GM23338 (cell line): ENCODE measurements at regions not wholly inside any gene's neighbourhood (a gene's known extent, or its start where the extent isn't known, plus 50 kb on each side); places are given as distances from the start of the nearest gene placed in this dataset.
A peak's percentile ranks its signal among the peaks of the same experiment; 100 is the strongest.

ENCODE experiments used
- ATAC-seq: fragments of 200-7000 bp; cut with Tn5 transposase; 3 replicates; pipeline ENCODE4 v1.9.1; 2020
- DNase-seq: peaks from one replicate; pipeline ENCODE4 v3.0.0-alpha.2; 2015; ENCODE audit warnings: low spot score
- H2AFZ ChIP-seq: fragments of 200-600 bp; sonication (generic); 2 replicates; pipeline ENCODE4 v1.8.0; 2016; ENCODE audit warnings: antibody characterized with exemption, mild to moderate bottlenecking, moderate library complexity
- H3F3A ChIP-seq: fragments of 200-600 bp; sonication (generic); replicated peaks from 2 replicates; pipeline ENCODE4 v1.8.0; 2017; ENCODE audit warnings: antibody characterized with exemption, mixed run types, low read depth
- H3K27ac ChIP-seq: fragments of 200-600 bp; sonication (generic); 2 replicates; pipeline ENCODE4 v1.6.1; 2016; ENCODE audit warnings: low read depth
- H3K27me3 ChIP-seq: fragments of 200-600 bp; sonication (generic); 2 replicates; pipeline ENCODE4 v1.8.0; 2016; ENCODE audit warnings: mild to moderate bottlenecking, mixed run types, moderate library complexity; ENCODE audit not compliant: insufficient read depth
- H3K36me3 ChIP-seq: fragments of 200-600 bp; sonication (generic); 2 replicates; pipeline ENCODE4 v1.8.0; 2016; ENCODE audit warnings: mild to moderate bottlenecking; ENCODE audit not compliant: insufficient read depth
- H3K4me1 ChIP-seq: fragments of 200-600 bp; sonication (generic); 2 replicates; pipeline ENCODE4 v1.8.0; 2016; ENCODE audit warnings: mild to moderate bottlenecking, moderate library complexity; ENCODE audit not compliant: insufficient read depth
- H3K4me2 ChIP-seq: fragments of 200-600 bp; sonication (generic); 2 replicates; pipeline ENCODE4 v1.7.1; 2017; ENCODE audit warnings: mixed run types
- H3K4me3 ChIP-seq: fragments of 200-600 bp; sonication (generic); 2 replicates; pipeline ENCODE4 v1.6.1; 2016; ENCODE audit warnings: mixed run types
- H3K79me2 ChIP-seq: fragments of 200-600 bp; sonication (generic); replicated peaks from 2 replicates; pipeline ENCODE4 v1.8.0; 2017; ENCODE audit warnings: mild to moderate bottlenecking; ENCODE audit not compliant: insufficient read depth
- H3K9me2 ChIP-seq: fragments of 200-600 bp; sonication (generic); 2 replicates; pipeline ENCODE4 v1.8.0; 2017; ENCODE audit not compliant: insufficient read depth
- H4K20me1 ChIP-seq: fragments of 200-600 bp; sonication (generic); replicated peaks from 2 replicates; pipeline ENCODE4 v1.8.0; 2017; ENCODE audit warnings: mild to moderate bottlenecking; ENCODE audit not compliant: insufficient read depth
- H3K27ac Mint-ChIP-seq: 2 replicates; pipeline ENCODE4 v1.8.0; 2020; ENCODE audit warnings: inconsistent platforms, mild to moderate bottlenecking, moderate library complexity, mixed read lengths
- H3K27me3 Mint-ChIP-seq: 3 replicates; pipeline ENCODE4 v1.8.0; 2022; ENCODE audit warnings: low read depth, mild to moderate bottlenecking, moderate library complexity, mixed read lengths, inconsistent platforms; ENCODE audit not compliant: insufficient read depth, poor library complexity
- H3K36me3 Mint-ChIP-seq: 3 replicates; pipeline ENCODE4 v1.8.0; 2021; ENCODE audit warnings: low read depth, mild to moderate bottlenecking, inconsistent platforms, moderate library complexity, mixed read lengths
- H3K4me1 Mint-ChIP-seq: 3 replicates; pipeline ENCODE4 v1.8.0; 2020; ENCODE audit warnings: mild to moderate bottlenecking, inconsistent platforms, mixed read lengths
- H3K4me3 Mint-ChIP-seq: 3 replicates; pipeline ENCODE4 v1.8.0; 2021; ENCODE audit warnings: moderate library complexity, mild to moderate bottlenecking, inconsistent platforms, mixed read lengths
- H3K9me3 Mint-ChIP-seq: 3 replicates; pipeline ENCODE4 v1.8.0; 2020; ENCODE audit warnings: moderate library complexity, mild to moderate bottlenecking, inconsistent platforms, mixed read lengths
- CTCF ChIP-seq, 2 experiments: fragments of 200-600 bp in 1 of 2; sonication (generic) in 1 of 2; conservative IDR thresholded peaks; 2 replicates each; pipeline versions ENCODE4 v1.5.1 to v1.6.1; 2016 to 2017; ENCODE audit warnings: antibody characterized with exemption in 2 of 2, low read depth in 2 of 2, mild to moderate bottlenecking in 2 of 2, moderate library complexity in 1 of 2
- ETS1 ChIP-seq: IDR thresholded peaks from 2 replicates; pipeline ENCODE4 v1.6.1; 2016; ENCODE audit warnings: antibody characterized with exemption
- EZH2 ChIP-seq: fragments of 200-600 bp; sonication (generic); IDR thresholded peaks from one replicate; pipeline ENCODE4 v1.8.0; 2017; ENCODE audit warnings: antibody characterized with exemption, mild to moderate bottlenecking, low read depth; ENCODE audit not compliant: unreplicated experiment
- EZH2phosphoT487 ChIP-seq: fragments of 200-600 bp; sonication (generic); IDR thresholded peaks from one replicate; pipeline ENCODE4 v1.8.1; 2018; ENCODE audit warnings: antibody characterized with exemption; ENCODE audit not compliant: unreplicated experiment
- JUNB ChIP-seq: IDR thresholded peaks from one replicate; pipeline ENCODE4 v1.6.1; 2016; ENCODE audit warnings: antibody characterized with exemption; ENCODE audit not compliant: unreplicated experiment
- NANOG ChIP-seq: IDR thresholded peaks from 2 replicates; pipeline ENCODE4 v1.6.1; 2016; ENCODE audit warnings: antibody characterized with exemption, borderline replicate concordance
- REST ChIP-seq: IDR thresholded peaks from one replicate; pipeline ENCODE4 v1.6.1; 2018; ENCODE audit warnings: antibody characterized with exemption; ENCODE audit not compliant: unreplicated experiment
- STAT1 ChIP-seq: IDR thresholded peaks from one replicate; pipeline ENCODE4 v1.6.1; 2016; ENCODE audit warnings: antibody characterized with exemption; ENCODE audit not compliant: unreplicated experiment
- ZNF114 ChIP-seq: fragments of 250-450 bp; sonication (Bioruptor Pico); IDR thresholded peaks from 2 replicates; pipeline ENCODE4 v1.5.0; 2020; ENCODE audit warnings: mild to moderate bottlenecking, moderate library complexity
- ZNF331 ChIP-seq: fragments of 250-450 bp; sonication (Bioruptor Pico); IDR thresholded peaks from 2 replicates; pipeline ENCODE4 v1.5.0; 2020; ENCODE audit warnings: low read depth, mild to moderate bottlenecking, moderate library complexity

GRCh38 chr1:14111121-14111520 is 411.1 kb downstream of the PRDM2 start:
- no peaks in the 10 kb centered on the region for H3K79me2 ChIP-seq
- Mint-ChIP-seq H3K36me3 (peaks cover 8% of the 10 kb centered on the region; the same call in 2 of the 3 replicates), H3K4me3 (no peak overlapping the region), H3K4me1 (peaks cover 8% of the 10 kb centered on the region), H3K27me3 (peaks cover 11% of the 10 kb centered on the region), H3K27ac (no peak overlapping the region), H3K9me3 (peaks cover 10% of the 10 kb centered on the region)
- peaks cover 7% of the 10 kb centered on the region for H3K4me1 ChIP-seq
- H3K27me3 ChIP-seq = no peaks in the 10 kb centered on the region
- H3K9me2 ChIP-seq = no peaks in the 10 kb centered on the region
- peak; percentile 31 to 67; a peak in 3 of 4 replicates for TF ChIP-seq CTCF (conservative IDR thresholded peaks at IDR 0.05; ENCODE audit: low read depth in 2 of 2)
- TF ChIP-seq STAT1 = no peak
- TF ChIP-seq ETS1 = no peak
- no peak for TF ChIP-seq JUNB
- no peak overlapping the region for H3K27ac ChIP-seq
- H3K4me2 ChIP-seq = no peak overlapping the region
- H2AFZ ChIP-seq = no peak overlapping the region
- H4K20me1 ChIP-seq = no peaks in the 10 kb centered on the region
- H3F3A ChIP-seq = no peaks in the 10 kb centered on the region
- ATAC-seq (peak; percentile 51), DNase-seq (peak; percentile 38)
- H3K4me3 ChIP-seq = no peak overlapping the region
- no peaks in the 10 kb centered on the region for H3K36me3 ChIP-seq

- Histone ChIP-seq H3K4me3 (no peak overlapping the region), H2AFZ (no peak overlapping the region), H3K27ac (no peak overlapping the region), H3K79me2 (no peaks in the 10 kb centered on the region), H3K9me2 (no peaks in the 10 kb centered on the region), H3K27me3 (no peaks in the 10 kb centered on the region), H3K4me2 (no peak overlapping the region), H3K4me1 (peaks cover 7% of the 10 kb centered on the region), H3F3A (no peaks in the 10 kb centered on the region), H4K20me1 (no peaks in the 10 kb centered on the region), H3K36me3 (no peaks in the 10 kb centered on the region)
- DNase-seq (no peak), ATAC-seq (no peak)
- Mint-ChIP-seq H3K9me3 (peaks cover 24% of the 10 kb centered on the region), H3K27ac (no peak overlapping the region), H3K4me1 (peaks cover 8% of the 10 kb centered on the region), H3K4me3 (no peak overlapping the region), H3K27me3 (peaks cover 9% of the 10 kb centered on the region), H3K36me3 (peaks cover 21% of the 10 kb centered on the region; the same call in 2 of the 3 replicates)
- TF ChIP-seq CTCF (conservative IDR thresholded peaks at IDR 0.05; ENCODE audit: low read depth in 2 of 2) (no peak), REST (no peak), STAT1 (no peak), ZNF114 (no peak), EZH2phosphoT487 (no peak), EZH2 (no peak), ZNF331 (CRISPR knock-in tag) (no peak), NANOG (no peak)
Measured at GRCh38 chr1:14112613-14113012, 412.6 kb downstream of the PRDM2 start.
